Inferior parietal cortex (tissue), 1 donor: ENCODE measurements at regions not wholly inside any gene's neighbourhood (a gene's known extent, or its start where the extent isn't known, plus 50 kb on each side); places are given as distances from the start of the nearest gene placed in this dataset.
"Not testable (repeated sequence)": the region's sequence is repeated elsewhere in the genome, so short reads cannot be mapped to it uniquely, and the experiment has no call there.

Experiments
- DNase-seq: peaks from one replicate; pipeline ENCODE4 v3.0.0-alpha.2; 2016; ENCODE audit errors: extremely low spot score

DNA sequence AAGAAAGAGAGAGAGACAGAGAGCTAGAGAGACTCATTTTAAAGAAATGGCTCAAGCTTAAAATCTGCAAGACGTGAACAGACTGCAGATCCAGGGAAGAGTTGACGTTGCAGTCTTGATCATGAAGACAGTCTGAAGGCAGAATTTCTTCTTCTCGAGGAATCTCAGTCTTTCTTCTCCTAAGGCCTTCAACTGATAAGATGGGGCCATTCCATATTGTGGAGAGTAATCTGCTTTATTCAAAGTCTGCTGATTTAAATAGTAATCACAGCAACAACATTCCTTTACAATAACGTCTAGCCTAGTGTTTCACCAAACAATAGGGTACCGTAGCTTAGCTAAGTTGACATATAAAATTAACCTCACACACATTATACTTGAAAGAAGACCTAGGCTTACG, 208.4 kb upstream of the ADAMTS3 start:
- no peak for DNase-seq

DNA sequence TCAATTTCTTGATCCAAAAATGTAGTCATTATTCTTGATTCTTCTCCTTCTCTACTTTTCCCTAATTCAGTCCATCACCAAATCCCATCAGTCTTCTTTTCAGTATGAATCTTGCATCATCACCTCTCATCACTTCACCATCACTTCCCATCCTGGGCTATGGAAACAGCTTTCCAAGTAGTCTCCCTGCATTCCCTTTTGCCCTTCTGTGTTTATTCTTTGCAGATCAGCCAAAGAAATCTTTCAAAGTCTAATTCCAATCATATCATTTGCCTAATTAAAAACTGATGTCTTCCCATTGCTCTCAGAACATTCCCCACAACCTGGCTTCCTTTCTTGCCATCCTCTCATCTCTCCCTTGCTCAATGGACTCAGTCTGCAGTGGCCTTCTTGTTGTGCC, 201.7 kb upstream of the ADAMTS3 start:
- DNase-seq: no peak

DNA sequence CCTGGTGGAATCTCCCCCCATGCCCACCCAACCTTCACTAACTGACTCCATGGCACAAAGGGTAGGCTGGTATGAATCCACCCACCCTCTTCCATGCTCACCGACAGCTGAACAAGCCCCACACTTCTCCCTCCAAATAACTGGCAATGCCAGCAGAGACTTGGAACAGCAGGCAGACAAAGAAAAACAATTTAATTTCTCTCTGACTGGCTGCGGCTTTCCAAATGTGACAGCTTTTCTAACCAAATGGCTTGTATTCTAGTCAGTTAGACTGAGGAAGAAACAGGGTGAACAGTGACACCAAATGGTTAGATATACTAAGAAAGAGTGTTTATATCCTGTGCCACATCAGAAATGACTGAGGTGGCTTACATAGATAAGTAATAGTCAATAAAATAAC, 199.3 kb upstream of the ADAMTS3 start:
- peak; percentile 22 for DNase-seq

DNA sequence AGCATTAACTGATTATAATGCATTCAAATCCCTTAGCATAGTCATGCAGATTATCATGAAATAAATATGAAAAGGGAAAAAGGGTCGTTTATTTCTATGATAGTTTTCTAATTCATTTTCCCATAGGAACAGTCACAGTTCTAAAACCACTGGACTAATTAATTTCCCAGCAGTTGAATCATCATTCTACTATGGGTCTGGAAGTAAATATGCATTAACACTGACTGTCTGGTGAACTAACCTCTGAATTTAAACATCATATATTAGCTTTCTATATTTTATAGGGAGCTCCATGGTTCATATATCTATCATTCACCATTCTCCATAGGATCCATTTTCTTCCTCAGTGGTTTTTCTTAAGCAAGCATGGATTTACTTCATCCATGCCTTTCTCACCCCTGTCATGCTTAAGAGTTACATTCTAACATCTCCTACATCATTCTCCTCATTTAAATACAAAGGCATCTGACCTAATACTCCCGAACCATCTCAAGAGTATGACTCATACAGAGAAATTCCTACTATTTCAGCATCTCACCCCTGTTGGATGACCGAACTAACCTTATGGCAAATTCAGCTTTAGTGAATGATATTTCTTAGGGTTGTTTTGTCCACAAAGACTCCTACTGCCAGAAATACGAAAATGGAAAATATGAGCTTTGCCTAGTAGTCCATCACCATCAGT, 198.7 kb upstream of the ADAMTS3 start:
- DNase-seq: no peak

DNA sequence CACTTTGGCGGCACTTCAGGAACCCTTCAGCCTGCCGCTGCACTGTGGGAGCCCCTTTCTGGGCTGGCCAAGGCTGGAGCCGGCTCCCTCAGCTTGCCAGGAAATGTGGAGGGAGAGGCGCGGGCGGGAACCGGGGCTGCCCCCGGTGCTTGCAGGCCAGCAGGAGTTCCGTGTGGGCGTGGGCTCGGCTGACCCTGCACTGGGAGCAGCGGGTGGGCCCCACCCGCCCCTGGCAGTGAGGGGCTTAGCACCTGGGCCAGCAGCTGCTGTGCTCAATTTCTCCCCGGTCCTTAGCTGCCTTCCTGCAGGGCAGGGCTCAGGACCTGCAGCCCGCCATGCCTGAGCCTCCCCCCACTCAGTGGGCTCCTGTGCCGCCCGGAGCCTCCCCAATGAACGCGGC, 196.8 kb upstream of the ADAMTS3 start:
- not testable (repeated sequence) for DNase-seq

DNA sequence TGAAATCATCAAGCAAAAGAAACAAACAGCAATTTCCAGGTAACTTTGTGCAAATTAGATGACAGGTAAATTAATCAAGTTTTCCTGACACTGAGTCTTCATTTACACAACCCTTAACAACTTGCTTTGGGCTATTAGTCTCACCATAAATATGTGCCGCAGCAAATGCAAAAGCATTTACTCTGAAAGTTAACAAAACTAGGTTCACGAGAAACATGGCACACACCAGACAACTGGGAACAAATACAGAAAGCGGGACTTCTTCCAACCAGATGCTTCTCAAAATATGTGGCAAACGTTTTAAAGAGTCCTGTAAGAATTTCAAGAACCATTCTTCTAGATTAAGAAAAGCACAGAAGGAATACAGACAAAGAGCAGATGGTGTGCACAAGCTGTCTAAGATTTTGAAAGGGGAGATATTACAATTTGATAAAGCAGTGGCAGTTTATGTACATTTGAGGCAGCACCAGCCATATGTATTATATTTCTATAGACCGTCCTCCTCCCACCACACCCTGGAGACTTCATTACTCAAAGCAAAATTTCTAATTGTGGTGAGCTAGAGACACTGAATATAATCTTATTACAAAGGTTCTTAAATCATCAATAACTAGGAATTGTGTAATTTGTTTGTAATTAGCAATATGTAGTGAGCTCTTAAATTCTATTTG, 192.5 kb upstream of the ADAMTS3 start:
- peak; percentile 44 for DNase-seq

DNA sequence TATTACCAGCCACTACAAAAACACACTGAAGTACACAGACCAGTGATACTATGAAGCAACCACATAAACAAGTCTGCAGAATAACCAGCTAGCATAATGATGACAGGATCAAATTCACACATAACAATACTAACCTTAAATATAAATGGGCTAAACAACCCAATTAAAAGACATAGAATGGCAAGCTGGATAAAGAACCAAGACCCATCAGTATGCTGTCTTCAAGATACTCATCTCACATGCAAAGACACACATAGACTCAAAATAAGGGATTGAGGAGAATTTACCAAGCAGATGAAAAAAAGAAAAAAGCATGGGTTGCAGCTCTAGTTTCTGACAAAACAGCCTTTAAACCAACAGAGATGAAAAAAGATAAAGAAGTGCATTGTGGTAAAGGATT, 184.4 kb upstream of the ADAMTS3 start:
- not testable (repeated sequence) for DNase-seq

DNA sequence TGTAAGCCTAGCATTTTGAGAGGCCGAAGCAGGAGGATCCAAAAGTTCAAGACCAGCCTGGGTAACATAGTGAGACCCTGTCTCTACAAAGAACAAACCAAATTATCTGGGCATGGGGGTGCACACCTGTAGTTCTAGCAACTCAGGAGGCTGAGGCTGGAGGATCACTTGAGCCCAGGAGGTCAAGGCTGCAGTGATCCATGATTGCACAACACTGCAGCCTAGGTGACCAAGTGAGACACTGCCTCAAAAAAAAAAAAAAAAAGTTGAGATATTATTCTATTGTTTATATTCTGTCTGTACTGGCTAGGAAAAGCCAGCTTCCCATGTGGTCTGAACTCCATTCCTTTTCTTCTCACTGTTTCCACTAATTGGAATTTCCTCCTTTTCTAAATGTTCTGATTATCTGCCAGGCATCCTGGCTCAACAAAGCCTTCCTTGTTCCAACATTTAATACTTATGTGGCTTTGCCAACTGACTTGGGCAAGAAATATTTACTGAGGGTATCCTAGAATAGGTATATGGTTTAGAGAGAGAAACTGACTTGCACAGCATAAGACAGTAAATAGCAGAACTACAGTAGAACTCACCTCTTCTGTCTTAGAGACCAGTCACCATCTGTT, 175.2 kb upstream of the ADAMTS3 start:
- DNase-seq: no peak

DNA sequence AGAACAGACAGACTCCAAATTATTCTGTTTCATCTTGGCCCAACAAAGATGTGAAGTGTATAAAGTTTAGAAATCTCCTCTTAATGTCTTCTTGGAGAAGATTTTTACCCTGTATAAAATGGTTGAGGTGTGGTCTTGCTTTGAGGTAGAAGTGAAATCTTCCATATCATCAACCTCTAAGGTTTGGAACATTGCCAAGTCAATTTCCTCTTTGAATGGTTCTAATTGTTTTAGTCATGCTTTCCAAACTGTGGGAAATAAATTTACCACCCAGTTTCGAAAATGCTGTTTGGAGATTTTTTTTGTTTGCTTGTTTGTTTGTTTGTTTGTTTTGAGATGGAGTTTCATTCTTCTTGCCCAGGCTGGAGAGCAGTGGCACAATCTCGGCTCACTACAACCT, 174.1 kb upstream of the ADAMTS3 start:
- DNase-seq: no peak

DNA sequence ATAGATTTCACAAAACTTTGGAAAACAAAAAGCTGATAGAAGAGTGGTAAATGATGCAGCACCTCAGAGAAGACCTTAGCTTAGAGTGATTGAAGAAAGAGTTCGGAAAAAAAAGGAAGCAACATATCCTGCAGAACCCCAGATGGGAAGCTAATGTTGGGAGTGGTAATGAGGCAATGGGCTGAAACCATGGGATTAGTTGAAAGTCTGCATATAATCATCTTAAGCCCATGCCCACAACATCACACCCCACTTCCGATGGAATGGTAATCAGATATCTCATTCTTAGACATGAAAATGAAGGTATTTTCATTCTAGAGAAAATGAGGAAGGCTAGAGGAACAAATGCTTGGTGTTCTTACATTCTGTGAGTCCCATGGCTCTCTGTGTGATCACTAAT, 146.3 kb upstream of the ADAMTS3 start:
- DNase-seq: no peak

DNA sequence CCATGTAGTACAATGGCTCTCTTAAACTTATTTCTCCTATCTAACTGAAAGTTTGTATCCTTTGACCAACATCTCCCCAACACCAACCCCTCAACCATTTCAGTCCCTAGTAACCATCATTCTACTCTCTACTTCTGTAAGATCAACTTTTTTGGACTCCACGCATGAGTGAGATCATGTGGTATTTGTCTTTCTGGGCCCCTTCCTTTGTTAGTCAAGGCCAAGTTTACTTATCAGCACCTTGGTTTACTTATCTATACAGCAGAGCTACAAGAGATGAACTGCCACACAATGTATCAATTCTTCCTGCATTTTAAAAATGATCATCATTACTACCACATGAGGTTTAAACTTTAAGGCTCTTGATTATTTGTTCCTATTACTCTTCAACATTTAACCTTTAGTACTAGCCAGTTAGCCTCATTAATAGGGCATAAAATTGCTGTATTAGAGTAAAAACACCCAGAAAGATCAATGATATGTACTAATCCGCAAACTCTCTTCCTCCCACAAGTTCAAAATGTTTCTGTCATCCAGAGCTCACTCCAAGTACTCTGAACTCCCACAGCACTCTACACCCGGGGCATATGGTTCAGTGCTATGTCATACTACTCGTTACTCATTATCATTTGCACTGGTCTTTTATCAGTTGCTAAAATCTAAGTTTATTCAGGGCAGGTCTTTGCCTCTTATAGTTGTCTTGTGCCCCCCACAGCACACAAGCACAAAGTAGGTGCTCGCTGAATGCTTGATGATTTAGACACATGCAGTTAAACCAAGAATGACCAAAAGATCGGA, 145.7 kb upstream of the ADAMTS3 start:
- no peak for DNase-seq

DNA sequence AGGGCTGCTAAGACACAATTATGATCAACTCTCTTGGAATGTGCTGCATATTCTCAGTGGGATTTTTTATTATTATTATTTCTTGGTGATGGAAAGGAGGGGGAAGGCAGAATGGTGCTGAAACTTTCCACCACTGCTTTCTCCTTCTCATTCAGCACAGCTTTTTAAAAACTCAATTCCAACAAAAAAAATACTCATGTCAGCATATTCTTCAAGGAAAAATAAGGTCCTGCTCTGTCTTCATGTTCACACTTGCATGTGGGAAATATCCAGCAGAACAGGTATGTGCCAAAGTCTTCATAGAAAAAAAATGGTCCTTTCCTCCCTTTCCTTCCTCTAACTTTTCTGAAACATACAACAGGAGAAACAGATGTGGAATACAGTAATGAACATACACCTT, 144.0 kb upstream of the ADAMTS3 start:
- no peak for DNase-seq

DNA sequence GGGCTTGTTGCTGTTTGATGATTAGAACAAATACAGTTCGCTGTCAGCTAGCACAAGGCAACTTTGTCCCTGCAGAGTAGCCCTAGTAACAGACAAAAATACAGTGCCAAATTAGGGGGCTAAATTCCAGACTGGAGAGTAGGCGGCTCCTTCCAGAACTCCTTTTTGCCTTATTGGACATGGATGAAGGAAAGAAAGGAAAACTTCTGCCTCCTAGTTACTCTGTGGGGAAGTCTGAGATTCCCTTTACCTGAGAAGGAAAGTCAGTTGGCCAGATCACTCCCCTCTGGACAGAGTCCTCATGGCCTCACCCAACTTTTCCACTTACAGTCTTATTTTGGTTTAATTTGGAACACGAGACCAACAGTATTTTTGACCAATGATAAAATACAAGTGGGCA, 140.5 kb upstream of the ADAMTS3 start:
- DNase-seq: no peak

DNA sequence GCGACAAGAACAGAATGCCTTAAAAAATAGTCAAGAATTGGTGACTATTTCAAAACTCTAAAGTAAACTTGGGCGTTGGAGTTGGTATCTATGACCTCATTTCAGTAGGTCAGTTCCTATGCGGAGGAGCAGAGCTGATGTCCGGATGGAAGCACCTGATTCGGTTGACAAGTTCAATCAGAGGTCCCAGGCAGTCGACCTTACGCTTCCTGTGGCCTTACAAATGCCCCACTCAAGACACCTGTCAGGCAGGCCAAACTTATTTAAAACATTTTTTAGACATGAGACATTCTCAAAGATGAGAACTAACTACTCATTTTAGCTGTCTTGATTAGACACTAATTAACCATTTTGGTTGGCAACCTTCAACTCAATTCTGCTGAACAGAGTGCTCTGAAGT, 137.7 kb upstream of the ADAMTS3 start:
- DNase-seq: no peak

DNA sequence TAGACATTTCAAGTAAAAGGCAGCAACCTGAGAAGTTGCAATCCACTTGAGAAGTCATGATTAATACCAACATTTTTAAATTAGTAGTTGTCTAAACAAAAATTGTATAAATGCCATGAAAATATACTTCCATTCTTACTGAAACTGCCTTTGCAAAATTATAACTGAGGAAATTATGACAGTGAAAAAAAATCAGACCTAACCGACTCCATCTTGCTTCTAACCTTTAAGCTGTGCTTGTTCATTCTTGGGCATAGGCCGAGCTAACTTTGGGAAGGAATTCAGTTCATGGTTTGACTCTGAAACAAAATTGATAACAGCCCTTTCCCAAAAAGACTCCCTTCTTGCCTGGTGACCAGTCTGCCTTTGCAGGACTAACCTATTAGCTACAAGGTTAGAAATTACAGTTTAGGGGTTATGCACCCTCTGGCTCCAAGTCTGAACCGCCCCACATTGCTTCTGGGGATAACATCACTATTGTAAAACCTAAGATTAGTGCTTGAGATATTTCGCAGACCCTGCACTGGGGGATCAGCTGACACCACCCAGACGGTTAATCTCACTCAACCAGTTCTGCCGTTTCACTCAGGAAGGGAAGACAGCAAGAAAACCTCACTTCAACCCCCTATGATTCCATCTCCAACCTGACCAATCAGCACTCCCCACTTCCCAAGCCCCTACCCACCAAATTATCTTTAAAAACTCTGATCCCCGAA, 136.1 kb upstream of the ADAMTS3 start:
- not testable (repeated sequence) for DNase-seq

DNA sequence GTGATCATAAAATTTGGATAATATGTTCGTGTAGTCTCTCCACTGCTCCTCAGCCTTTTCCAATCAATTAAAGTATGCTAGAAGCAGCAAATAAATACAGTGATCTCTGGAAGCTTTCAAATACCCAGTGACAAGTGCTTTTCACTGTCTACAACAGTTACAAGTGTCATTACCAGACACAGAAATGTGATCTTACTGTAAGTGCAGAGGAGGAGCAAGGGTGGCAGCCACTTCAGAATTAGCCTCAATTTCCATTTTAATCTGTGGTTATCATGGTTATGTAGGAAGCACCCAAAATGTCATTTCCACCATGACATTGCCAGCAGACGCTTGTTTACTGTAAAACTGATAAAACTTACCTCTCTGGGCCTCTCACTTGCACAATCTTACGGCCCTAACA, 133.9 kb upstream of the ADAMTS3 start:
- DNase-seq: no peak

DNA sequence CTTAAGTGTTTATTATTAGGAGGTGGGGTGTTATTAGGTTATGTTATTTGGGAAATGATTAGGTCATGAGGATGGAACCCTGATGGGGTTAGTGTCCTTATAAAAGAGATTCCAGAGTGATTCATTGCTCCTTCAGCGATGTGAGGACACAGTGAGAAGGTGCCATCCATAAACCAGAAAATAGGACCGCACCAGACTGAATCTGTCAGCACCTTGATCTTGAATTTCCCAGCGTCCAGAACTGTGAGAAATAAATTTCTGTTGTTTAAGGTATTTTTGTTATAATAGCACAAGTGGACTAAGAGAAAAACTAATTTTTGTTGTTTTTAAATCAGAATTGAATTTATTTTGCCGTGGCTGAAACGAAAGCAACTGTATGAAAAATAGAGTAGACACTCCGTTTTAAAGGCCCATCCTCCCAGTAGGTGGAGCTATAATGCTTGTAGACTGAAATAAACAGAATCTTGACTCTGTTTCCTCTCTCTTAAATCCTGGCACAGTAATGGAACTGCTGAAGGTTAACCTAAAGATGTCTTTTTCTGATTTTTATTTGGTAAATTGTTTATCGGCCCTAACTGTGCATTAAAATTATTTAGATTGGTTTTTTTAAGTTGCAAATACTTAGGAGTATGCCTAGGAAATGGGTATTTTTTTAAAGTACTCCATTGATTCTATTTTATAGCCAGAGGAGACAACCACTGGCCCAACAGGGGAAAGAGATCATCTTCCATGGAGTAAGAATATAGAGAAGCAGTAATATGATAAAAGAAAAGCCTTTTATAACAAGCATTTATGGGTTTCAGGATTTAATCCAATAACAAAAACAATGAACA, 133.2 kb upstream of the ADAMTS3 start:
- DNase-seq: peak; percentile 79

DNA sequence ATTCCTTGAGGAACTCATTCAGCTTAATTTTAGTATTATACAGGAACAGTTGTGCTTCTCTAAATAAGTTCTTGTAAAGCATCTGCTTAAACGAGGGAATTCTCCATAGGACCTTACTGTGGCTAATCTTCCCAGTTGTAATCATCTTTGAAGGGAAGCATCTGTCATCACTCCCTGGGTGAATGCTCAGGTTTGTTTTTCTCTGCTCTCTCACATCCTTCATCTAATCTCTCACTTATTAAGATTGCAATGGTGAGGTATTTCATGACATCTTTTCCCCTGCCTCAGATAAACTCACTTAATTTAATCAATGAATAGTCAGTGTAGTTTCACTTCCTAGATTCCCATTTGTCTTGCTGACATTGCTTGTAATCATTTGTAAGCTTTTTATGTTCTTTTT, 121.8 kb upstream of the ADAMTS3 start:
- no peak for DNase-seq

DNA sequence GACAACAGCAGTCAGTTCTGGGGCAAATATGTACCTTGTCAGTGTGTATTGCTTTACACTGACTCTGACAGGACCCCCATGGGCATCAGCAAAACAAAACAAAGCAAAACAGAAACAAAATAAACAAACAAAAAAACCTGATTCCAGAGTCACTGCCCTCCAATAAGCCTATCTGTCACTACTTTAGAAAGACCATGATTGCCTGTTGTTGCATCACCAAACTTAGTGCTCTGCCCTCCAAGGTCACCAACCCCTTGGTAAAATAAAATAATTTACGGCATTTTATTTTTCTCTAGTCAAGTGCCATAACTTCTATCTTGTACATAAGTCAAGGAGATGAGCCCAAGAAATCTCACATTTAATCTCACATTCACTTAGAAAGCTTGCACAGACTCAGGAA, 120.9 kb upstream of the ADAMTS3 start:
- no peak for DNase-seq

DNA sequence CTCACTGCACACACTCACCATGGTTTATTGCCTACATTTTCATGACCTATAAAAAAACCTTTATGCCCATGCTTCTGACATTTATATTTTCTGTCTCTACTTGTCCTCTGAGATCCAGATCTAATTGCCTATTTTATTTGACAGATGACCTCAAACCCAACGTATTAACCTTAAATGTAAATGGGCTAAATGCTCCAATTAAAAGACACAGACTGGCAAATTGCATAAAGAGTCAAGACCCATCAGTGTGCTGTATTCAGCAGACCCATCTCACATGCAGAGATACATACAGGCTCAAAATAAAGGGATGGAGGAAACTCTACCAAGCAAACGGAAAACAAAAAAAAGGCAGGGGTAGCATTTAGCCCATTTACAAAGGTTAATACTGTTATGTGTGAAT, 117.4 kb upstream of the ADAMTS3 start:
- DNase-seq: not testable (repeated sequence)

DNA sequence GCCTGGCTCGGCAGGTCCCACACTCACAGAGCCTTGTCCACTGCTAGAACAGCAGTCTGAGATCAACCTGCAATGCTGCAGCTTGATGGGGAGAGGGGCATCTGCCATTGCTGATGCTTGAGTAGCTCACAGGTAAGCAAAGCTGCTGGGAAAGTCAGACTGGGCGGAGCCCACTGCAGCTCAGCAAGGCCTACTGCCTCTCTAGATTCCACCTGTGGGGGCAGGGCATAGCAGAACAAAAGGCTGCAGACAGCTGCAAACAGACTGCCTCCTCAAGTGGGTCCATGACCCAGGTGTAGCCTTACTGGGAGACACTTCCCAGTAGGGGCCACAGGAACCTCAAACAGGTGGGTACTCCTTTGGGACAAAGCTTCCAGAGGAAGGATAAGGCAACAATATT, 110.6 kb upstream of the ADAMTS3 start:
- no peak for DNase-seq
